Panc1 (cell line): ENCODE measurements at regions not wholly inside any gene's neighbourhood (a gene's known extent, or its start where the extent isn't known, plus 50 kb on each side); places are given as distances from the start of the nearest gene placed in this dataset.

Source experiments
- ATAC-seq: fragments of 200-7000 bp; cut with Tn5 transposase; 2 replicates; pipeline ENCODE4 v1.9.1; 2020; ENCODE audit warnings: mild to moderate bottlenecking, moderate library complexity
- BruUV-seq: library from RNA; stranded (reverse); fragments of 400-500 nt; replicated peaks from 2 replicates; lab custom pipeline; 2021; lab: Mats Ljungman, UMichigan
- CTCF ChIA-PET: fragments of 300-600 bp; sonication (Branson Sonifier 250); formaldehyde crosslinking; loops from one replicate; lab custom pipeline; 2022; ENCODE audit warnings: antibody characterized with exemption; lab: Charles Lee
- POLR2A ChIA-PET: fragments of 300-600 bp; sonication (Branson Sonifier 250); formaldehyde crosslinking; loops from one replicate; lab custom pipeline; 2022; ENCODE audit warnings: antibody characterized with exemption; lab: Charles Lee
- DNase-seq: peaks from one replicate; pipeline ENCODE4 v3.0.0-alpha.2; 2010; ENCODE audit warnings: low read depth, low spot score
- H3K27ac ChIP-seq: 2 replicates; pipeline ENCODE4 v1.5.1; 2011; ENCODE audit warnings: mild to moderate bottlenecking, low read length, inconsistent platforms
- H3K27me3 ChIP-seq: fragments of 200-500 bp; sonication (Bioruptor generic); 2 replicates; pipeline ENCODE4 v1.6.0; 2014; ENCODE audit warnings: low read length, inconsistent platforms; ENCODE audit not compliant: control insufficient read depth, insufficient read depth
- H3K36me3 ChIP-seq: fragments of 200-500 bp; sonication (Bioruptor generic); 2 replicates; pipeline ENCODE4 v1.5.1; 2014; ENCODE audit warnings: inconsistent platforms, mild to moderate bottlenecking, low read length, moderate library complexity; ENCODE audit not compliant: control insufficient read depth, insufficient read depth
- H3K4me1 ChIP-seq: 2 replicates; pipeline ENCODE4 v1.5.1; 2011; ENCODE audit warnings: inconsistent platforms, mild to moderate bottlenecking, low read length, moderate library complexity; ENCODE audit not compliant: control insufficient read depth, insufficient read depth
- H3K4me3 ChIP-seq, 2 experiments: 2 replicates each; pipeline ENCODE4 v1.5.1; 2011 to 2012; ENCODE audit warnings: low read depth in 2 of 2, low read length in 2 of 2, mild to moderate bottlenecking in 2 of 2, inconsistent platforms in 1 of 2, moderate library complexity in 1 of 2
- H3K9me3 ChIP-seq: fragments of 200-500 bp; sonication (Bioruptor generic); 2 replicates; pipeline ENCODE4 v1.5.1; 2014; ENCODE audit warnings: low read depth, mild to moderate bottlenecking, inconsistent platforms, low read length, moderate library complexity; ENCODE audit not compliant: control insufficient read depth, insufficient read depth
- POLR2AphosphoS5 ChIP-seq: IDR thresholded peaks from 2 replicates; pipeline ENCODE4 v1.6.1; 2012; ENCODE audit warnings: mild to moderate bottlenecking, low read depth, low read length, moderate library complexity
- SIN3A ChIP-seq: IDR thresholded peaks from 2 replicates; pipeline ENCODE4 v1.6.1; 2012; ENCODE audit warnings: low read depth, mild to moderate bottlenecking, low read length, moderate library complexity, borderline replicate concordance; ENCODE audit not compliant: insufficient read depth
- TCF7L2 ChIP-seq: IDR thresholded peaks from 2 replicates; pipeline ENCODE4 v1.6.1; 2011; ENCODE audit warnings: mild to moderate bottlenecking, low read depth, low read length, inconsistent platforms
- in situ Hi-C: cut with HindIII; loops from 2 replicates; pipeline ENCODE4 v1.10.0; 2016; ENCODE audit warnings: low sequenced_read_pairs, low pct_unique_long_range_greater_than_20kb
- intact Hi-C: fragments of 100-400 bp; cut with micrococcal nuclease; formaldehyde crosslinking; loops from one replicate; pipeline ENCODE4 v1.10.0; 2022; ENCODE audit not compliant: unreplicated experiment
- TF ChIP-seq, protein P1 (sequence below): fragments of 450-650 bp; IDR thresholded peaks from 2 replicates; pipeline ENCODE4 v1.5.1; 2017; ENCODE audit warnings: mild to moderate bottlenecking
- TF ChIP-seq, protein P2 (sequence below), 2 experiments: IDR thresholded peaks; 2 replicates each; pipeline ENCODE4 v1.6.1; 2011 to 2012; ENCODE audit warnings: low read depth in 2 of 2, control low read depth in 1 of 2, low read length in 1 of 2, mild to moderate bottlenecking in 1 of 2, moderate library complexity in 1 of 2; ENCODE audit not compliant: insufficient read depth in 1 of 2

DNA sequence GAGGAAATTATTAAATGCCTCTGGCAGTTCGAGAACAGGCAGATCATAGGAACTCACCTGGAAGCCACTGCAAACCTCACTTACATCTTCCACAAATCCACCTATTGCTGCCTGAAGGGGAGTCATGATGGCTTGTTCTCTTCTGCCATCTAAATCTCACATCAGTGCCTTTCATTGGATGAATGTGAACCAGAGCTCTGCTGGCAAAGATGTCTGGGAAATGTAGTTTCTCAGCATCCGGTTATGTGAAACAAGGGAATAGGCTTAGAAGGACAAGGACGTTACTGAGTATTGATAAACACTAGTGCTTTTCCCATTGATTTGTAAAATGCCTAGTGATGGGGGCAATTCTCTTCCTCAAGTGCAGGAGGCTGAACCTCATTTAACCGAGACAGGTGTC lies 483.3 kb downstream of the ARHGEF28 start:
- ATAC-seq = no peak
- Histone ChIP-seq H3K27me3 (no peaks in the 10 kb centered on the region), H3K27ac (no peak overlapping the region), H3K36me3 (no peaks in the 10 kb centered on the region), H3K9me3 (no peaks in the 10 kb centered on the region), H3K4me3 (no peak overlapping the region), H3K4me1 (peaks cover 2% of the 10 kb centered on the region; the same call in 1 of the 2 replicates)
- no peak for TF ChIP-seq SIN3A
- TF ChIP-seq TCF7L2 = no peak
- TF ChIP-seq, protein P1, sequence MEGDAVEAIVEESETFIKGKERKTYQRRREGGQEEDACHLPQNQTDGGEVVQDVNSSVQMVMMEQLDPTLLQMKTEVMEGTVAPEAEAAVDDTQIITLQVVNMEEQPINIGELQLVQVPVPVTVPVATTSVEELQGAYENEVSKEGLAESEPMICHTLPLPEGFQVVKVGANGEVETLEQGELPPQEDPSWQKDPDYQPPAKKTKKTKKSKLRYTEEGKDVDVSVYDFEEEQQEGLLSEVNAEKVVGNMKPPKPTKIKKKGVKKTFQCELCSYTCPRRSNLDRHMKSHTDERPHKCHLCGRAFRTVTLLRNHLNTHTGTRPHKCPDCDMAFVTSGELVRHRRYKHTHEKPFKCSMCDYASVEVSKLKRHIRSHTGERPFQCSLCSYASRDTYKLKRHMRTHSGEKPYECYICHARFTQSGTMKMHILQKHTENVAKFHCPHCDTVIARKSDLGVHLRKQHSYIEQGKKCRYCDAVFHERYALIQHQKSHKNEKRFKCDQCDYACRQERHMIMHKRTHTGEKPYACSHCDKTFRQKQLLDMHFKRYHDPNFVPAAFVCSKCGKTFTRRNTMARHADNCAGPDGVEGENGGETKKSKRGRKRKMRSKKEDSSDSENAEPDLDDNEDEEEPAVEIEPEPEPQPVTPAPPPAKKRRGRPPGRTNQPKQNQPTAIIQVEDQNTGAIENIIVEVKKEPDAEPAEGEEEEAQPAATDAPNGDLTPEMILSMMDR = no peak
- TF ChIP-seq POLR2AphosphoS5 = no peak
- TF ChIP-seq, protein P2, sequence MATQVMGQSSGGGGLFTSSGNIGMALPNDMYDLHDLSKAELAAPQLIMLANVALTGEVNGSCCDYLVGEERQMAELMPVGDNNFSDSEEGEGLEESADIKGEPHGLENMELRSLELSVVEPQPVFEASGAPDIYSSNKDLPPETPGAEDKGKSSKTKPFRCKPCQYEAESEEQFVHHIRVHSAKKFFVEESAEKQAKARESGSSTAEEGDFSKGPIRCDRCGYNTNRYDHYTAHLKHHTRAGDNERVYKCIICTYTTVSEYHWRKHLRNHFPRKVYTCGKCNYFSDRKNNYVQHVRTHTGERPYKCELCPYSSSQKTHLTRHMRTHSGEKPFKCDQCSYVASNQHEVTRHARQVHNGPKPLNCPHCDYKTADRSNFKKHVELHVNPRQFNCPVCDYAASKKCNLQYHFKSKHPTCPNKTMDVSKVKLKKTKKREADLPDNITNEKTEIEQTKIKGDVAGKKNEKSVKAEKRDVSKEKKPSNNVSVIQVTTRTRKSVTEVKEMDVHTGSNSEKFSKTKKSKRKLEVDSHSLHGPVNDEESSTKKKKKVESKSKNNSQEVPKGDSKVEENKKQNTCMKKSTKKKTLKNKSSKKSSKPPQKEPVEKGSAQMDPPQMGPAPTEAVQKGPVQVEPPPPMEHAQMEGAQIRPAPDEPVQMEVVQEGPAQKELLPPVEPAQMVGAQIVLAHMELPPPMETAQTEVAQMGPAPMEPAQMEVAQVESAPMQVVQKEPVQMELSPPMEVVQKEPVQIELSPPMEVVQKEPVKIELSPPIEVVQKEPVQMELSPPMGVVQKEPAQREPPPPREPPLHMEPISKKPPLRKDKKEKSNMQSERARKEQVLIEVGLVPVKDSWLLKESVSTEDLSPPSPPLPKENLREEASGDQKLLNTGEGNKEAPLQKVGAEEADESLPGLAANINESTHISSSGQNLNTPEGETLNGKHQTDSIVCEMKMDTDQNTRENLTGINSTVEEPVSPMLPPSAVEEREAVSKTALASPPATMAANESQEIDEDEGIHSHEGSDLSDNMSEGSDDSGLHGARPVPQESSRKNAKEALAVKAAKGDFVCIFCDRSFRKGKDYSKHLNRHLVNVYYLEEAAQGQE (IDR thresholded peaks at IDR 0.05; ENCODE audit: insufficient read depth in 1 of 2, low read depth in 2 of 2, low read length in 1 of 2) = no peak
- intact Hi-C loops = no loop called here
- DNase-seq = no peak
- POLR2A ChIA-PET = no interaction called here
- CTCF ChIA-PET = interaction anchor here (0.6 kb wide), 1 partner anchor 25 kb away, joined by 3 read pairs; no protein-coding TSS in a partner anchor
- BruUV-seq = no TSS peak
- in situ Hi-C loops = no loop called here

DNA sequence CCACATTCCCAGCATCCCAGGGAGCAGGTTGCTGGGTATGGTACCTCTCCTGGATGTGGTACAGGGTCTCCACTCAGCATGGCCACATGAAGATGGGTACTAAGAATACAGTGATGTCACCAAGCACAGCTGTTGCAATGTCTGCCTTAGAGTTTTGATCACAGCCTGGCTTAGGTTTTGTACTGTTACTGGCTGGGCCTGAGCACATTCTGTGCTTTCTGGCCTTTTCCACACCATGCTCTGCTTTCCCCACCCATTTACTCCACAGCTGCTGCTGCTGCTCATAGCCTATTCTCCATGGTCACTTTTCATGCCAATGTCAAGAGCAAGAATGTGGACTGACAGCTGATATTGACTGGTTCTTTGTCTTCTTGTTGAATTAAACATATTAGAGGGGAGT lies 481.9 kb downstream of the ARHGEF28 start:
- in situ Hi-C loops (no loop called here), intact Hi-C loops (no loop called here)
- DNase-seq (no peak), ATAC-seq (no peak)
- Histone ChIP-seq H3K4me1 (peaks cover 2% of the 10 kb centered on the region; the same call in 1 of the 2 replicates), H3K27ac (no peak overlapping the region), H3K27me3 (no peaks in the 10 kb centered on the region), H3K9me3 (no peaks in the 10 kb centered on the region), H3K4me3 (no peak overlapping the region), H3K36me3 (no peaks in the 10 kb centered on the region)
- TF ChIP-seq SIN3A = no peak
- no TSS peak for BruUV-seq
- POLR2A ChIA-PET = no interaction called here
- CTCF ChIA-PET = no interaction called here

DNA sequence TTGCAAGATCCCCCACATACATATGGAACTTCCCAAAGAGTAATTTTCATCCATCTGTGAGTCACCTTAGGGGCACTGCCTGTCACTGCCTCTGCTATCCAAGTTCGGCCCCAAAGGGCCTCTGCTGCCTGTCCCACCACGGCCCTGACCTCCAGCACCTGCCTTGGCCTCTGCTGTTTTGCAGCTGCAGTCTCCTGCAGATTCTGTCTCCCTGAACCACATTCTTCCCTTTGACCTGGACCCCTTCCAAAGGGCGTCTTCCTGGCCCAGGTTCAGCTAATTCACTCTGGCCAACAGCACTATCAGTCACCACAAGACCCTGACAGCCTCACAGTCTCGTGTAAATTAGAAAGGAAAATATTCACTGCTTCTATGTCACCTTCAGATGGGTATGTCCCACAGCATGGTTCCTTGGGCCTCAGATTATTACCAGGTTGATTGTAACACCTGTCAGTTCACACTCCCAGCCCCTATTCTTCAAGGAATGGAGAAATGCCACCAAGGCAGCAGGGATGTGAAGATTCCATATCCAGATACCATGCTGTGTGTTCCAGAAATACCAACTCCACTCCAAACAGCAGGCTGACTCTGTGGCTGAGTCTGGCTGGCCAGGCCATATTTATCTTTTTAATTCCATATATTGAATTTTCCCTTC lies 479.3 kb downstream of the ARHGEF28 start:
- intact Hi-C loops = no loop called here

More for the DNA sequence above, 479.3 kb downstream of the ARHGEF28 start:
- Histone ChIP-seq H3K4me1 (no peaks in the 10 kb centered on the region), H3K36me3 (no peaks in the 10 kb centered on the region), H3K27me3 (no peaks in the 10 kb centered on the region), H3K27ac (no peak overlapping the region), H3K4me3 (no peak overlapping the region), H3K9me3 (no peaks in the 10 kb centered on the region)
- POLR2A ChIA-PET = interaction anchor here (0.6 kb wide), 1 partner anchor 206 kb away, joined by 3 read pairs; no protein-coding TSS in a partner anchor
- no peak for TF ChIP-seq POLR2AphosphoS5
- no peak for TF ChIP-seq TCF7L2
- TF ChIP-seq, protein P1 = no peak
- no peak for TF ChIP-seq SIN3A
- TF ChIP-seq, protein P2 (IDR thresholded peaks at IDR 0.05; ENCODE audit: insufficient read depth in 1 of 2, low read depth in 2 of 2, low read length in 1 of 2) = no peak
- in situ Hi-C loops = no loop called here
- CTCF ChIA-PET = no interaction called here
- no TSS peak for BruUV-seq
- ATAC-seq = no peak
- no peak for DNase-seq
